ENCODE measurements at regions not wholly inside any gene's neighbourhood (a gene's known extent, or its start where the extent isn't known, plus 50 kb on each side); places are given as distances from the start of the nearest gene placed in this dataset.

DNA sequence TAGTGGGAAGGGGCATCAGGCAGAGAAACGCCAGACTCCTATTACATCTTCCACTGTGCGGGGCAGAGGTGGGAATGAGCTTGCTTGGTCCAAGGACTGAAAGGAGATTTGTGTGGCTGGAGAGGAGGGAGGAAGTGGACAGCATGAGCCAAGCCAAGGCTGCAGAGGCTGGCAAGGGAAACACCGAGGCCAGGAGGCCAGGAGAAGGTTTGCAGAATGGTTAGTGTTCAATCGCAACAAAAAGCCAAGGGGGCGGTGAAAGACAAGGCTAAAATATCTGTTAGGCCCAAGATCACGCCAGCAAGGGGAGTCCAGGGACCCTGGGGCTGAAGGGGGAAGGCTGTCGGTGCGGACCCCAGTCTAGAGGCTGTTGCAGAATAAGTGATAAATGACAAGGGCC lies 75.8 kb downstream of the CPN2 start:
- H3K27ac ChIP-seq, result peak overlapping the region in 3 of 5 donors; percentile 42 to 85 (median 82)
- no peak overlapping the region for H3K4me3 ChIP-seq
- no peaks in the 10 kb centered on the region for H3K27me3 ChIP-seq
- no peaks in the 10 kb centered on the region for H3K36me3 ChIP-seq
- WGBS, 5 donors, result 57 to 72% (median 62%) methylated on average over 8 of the region's 8 CpGs
- TF ChIP-seq EP300 (IDR thresholded peaks at IDR 0.05), result no peak
- no peak for TF ChIP-seq POLR2AphosphoS5 (IDR thresholded peaks at IDR 0.05)
- no peak for TF ChIP-seq POLR2A (IDR thresholded peaks at IDR 0.05)
- no peak for TF ChIP-seq CTCF (IDR thresholded peaks at IDR 0.05)
- intact Hi-C loops (cut with DNase I; ENCODE audit: low total_unique reads), result no loop called here
- peaks cover 31 to 69% (median 51%) of the 10 kb centered on the region in 4 donors for H3K4me1 ChIP-seq
- DNase-seq, result no peak
- H3K9me3 ChIP-seq, result no peaks in the 10 kb centered on the region

DNA sequence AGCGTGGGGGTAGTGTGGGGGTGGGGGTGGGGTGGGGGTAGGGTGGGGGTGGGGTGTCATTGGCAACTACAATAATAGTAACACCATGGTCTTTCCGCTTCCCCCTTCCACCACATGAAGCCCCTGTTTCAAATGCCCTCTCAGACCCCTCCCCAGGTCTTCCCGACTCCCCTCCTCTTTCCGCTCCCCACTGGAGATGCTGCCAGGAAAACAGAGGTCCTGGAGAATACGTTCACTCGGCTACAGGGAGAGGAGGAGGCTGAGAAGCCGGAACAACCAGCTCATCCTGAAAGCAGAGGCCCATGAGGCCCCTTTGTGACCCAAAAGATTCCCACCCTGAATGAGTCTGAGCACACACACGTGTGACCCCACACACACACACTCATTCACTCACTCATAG lies 75.4 kb downstream of the CPN2 start:
- 58 to 67% (median 62%) methylated on average over 7 to 8 of the region's 8 CpGs for WGBS, 5 donors
- no peak for DNase-seq
- Histone ChIP-seq H3K27ac (peak overlapping the region in 3 of 5 donors; percentile 66 to 85 (median 82)), H3K4me3 (no peak overlapping the region), H3K4me1 (peaks cover 27 to 65% (median 47%) of the 10 kb centered on the region in 4 donors), H3K36me3 (no peaks in the 10 kb centered on the region), H3K9me3 (no peaks in the 10 kb centered on the region), H3K27me3 (no peaks in the 10 kb centered on the region)
- intact Hi-C loops (cut with DNase I; ENCODE audit: low total_unique reads), result no loop called here
- TF ChIP-seq POLR2AphosphoS5 (IDR thresholded peaks at IDR 0.05) (no peak), POLR2A (IDR thresholded peaks at IDR 0.05) (no peak)

DNA sequence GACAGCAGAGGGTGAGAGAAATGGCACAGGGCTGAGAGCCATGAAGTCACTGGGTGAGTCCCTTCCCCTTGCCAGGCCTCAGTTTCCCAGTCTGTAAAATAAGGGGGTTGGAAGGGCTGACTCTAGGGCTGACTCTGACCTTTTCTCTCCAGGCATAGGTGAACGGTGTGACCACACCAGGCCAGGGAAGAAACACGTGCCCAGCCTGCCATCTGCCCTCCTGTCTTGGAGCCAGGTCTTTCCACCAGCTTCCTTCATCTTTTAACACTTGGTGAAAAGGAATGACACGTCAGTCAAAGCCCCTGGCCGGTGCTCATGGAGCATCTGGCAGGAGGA lies 74.4 kb downstream of the CPN2 start:
- H3K36me3 ChIP-seq, result no peaks in the 10 kb centered on the region
- DNase-seq, result no peak
- no peaks in the 10 kb centered on the region for H3K27me3 ChIP-seq
- H3K27ac ChIP-seq, result peak overlapping the region in 4 of 5 donors; percentile 62 to 85 (median 74)
- intact Hi-C loops (cut with DNase I; ENCODE audit: low total_unique reads), result no loop called here
- H3K4me3 ChIP-seq, result no peak overlapping the region
- H3K4me1 ChIP-seq, result peaks cover 18 to 55% (median 37%) of the 10 kb centered on the region in 4 donors
- H3K9me3 ChIP-seq, result no peaks in the 10 kb centered on the region
- TF ChIP-seq POLR2A (IDR thresholded peaks at IDR 0.05), result no peak
- TF ChIP-seq CTCF (IDR thresholded peaks at IDR 0.05), result no peak
- TF ChIP-seq POLR2AphosphoS5 (IDR thresholded peaks at IDR 0.05), result no peak
- TF ChIP-seq EP300 (IDR thresholded peaks at IDR 0.05), result no peak
- 40 to 74% (median 65%) methylated on average over 1 to 4 of the region's 4 CpGs for WGBS, 5 donors

- TF ChIP-seq EP300 (IDR thresholded peaks at IDR 0.05) (no peak), POLR2A (IDR thresholded peaks at IDR 0.05) (no peak), POLR2AphosphoS5 (IDR thresholded peaks at IDR 0.05) (no peak)
- no peak overlapping the region for H3K4me3 ChIP-seq
- 48 to 57% (median 51%) methylated on average over 11 to 16 of the region's 16 CpGs for WGBS, 5 donors
These were observed 73.9 kb downstream of the CPN2 start for GRCh38 chr3:194277104-194277785.

DNA sequence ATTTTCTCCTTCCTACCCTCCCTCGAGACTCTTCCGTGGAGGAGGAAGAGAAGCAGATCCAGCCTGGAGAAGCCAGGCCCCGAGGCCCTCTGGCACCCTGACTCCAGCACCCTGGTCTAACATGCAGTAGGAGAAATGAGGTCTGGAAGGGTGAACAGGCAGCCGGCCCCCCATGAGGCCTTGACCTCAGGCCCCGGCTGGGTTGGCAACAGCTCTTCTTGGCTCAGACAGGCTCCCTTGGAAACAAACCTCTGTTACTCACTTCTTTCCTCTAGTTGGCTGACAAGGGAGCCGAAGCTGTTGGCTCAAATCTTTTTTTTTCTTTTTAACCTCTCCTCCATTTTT lies 73.4 kb downstream of the CPN2 start:
- no peaks in the 10 kb centered on the region for H3K36me3 ChIP-seq
- H3K4me1 ChIP-seq, result peaks cover 18 to 48% (median 36%) of the 10 kb centered on the region in 4 donors
- peak in 1 of 2 donors; percentile 71 for DNase-seq
- no peaks in the 10 kb centered on the region for H3K9me3 ChIP-seq
- H3K27me3 ChIP-seq, result no peaks in the 10 kb centered on the region
- H3K27ac ChIP-seq, result peak overlapping the region in 4 of 5 donors; percentile 62 to 85 (median 74)
- intact Hi-C loops (cut with DNase I; ENCODE audit: low total_unique reads), result no loop called here
- 11 to 38% (median 23%) methylated on average over 4 to 6 of the region's 6 CpGs for WGBS, 5 donors
- no peak overlapping the region for H3K4me3 ChIP-seq
- TF ChIP-seq CTCF (IDR thresholded peaks at IDR 0.05), result no peak
- TF ChIP-seq EP300 (IDR thresholded peaks at IDR 0.05), result no peak
- no peak for TF ChIP-seq POLR2AphosphoS5 (IDR thresholded peaks at IDR 0.05)
- TF ChIP-seq POLR2A (IDR thresholded peaks at IDR 0.05), result no peak

More at GRCh38 chr3:194277104-194277785, 73.9 kb downstream of the CPN2 start:
- intact Hi-C loops (cut with DNase I; ENCODE audit: low total_unique reads), result no loop called here
- Histone ChIP-seq H3K4me1 (peaks cover 18 to 50% (median 36%) of the 10 kb centered on the region in 4 donors), H3K27me3 (no peaks in the 10 kb centered on the region), H3K27ac (peak overlapping the region in 4 of 5 donors; percentile 62 to 85 (median 74)), H3K36me3 (no peaks in the 10 kb centered on the region), H3K9me3 (no peaks in the 10 kb centered on the region)
- DNase-seq, result peak in 1 of 2 donors; percentile 68
